Progenitor cell of endocrine pancreas (in vitro differentiated cells): ENCODE measurements at regions not wholly inside any gene's neighbourhood (a gene's known extent, or its start where the extent isn't known, plus 50 kb on each side); places are given as distances from the start of the nearest gene placed in this dataset.
"Not testable (repeated sequence)": the region's sequence is repeated elsewhere in the genome, so short reads cannot be mapped to it uniquely, and the experiment has no call there.

ENCODE experiments used
- DNase-seq: peaks from one replicate; pipeline ENCODE4 v3.0.0; 2021; ENCODE audit warnings: low spot score; ENCODE audit not compliant: unreplicated experiment
- H3K27ac Mint-ChIP-seq: 2 replicates; pipeline ENCODE4 v1.8.0; 2021; ENCODE audit warnings: mild to moderate bottlenecking, moderate library complexity, mixed read lengths
- H3K27me3 Mint-ChIP-seq: 2 replicates; pipeline ENCODE4 v1.8.0; 2021; ENCODE audit warnings: mixed read lengths
- H3K36me3 Mint-ChIP-seq: 2 replicates; pipeline ENCODE4 v1.8.0; 2022; ENCODE audit warnings: mixed read lengths; ENCODE audit not compliant: insufficient read depth
- H3K4me1 Mint-ChIP-seq: 2 replicates; pipeline ENCODE4 v1.8.0; 2021; ENCODE audit warnings: low read depth, mixed read lengths
- H3K4me3 Mint-ChIP-seq: 2 replicates; pipeline ENCODE4 v1.8.0; 2021; ENCODE audit warnings: low read depth, mild to moderate bottlenecking, moderate library complexity, mixed read lengths
- H3K9me3 Mint-ChIP-seq: 2 replicates; pipeline ENCODE4 v1.8.0; 2021; ENCODE audit warnings: low read depth, mixed read lengths
- CTCF ChIP-seq: fragments of 200-600 bp; sonication (generic); IDR thresholded peaks from one replicate; pipeline ENCODE4 v1.5.0; 2021; ENCODE audit warnings: antibody characterized with exemption, mild to moderate bottlenecking; ENCODE audit not compliant: unreplicated experiment

DNA sequence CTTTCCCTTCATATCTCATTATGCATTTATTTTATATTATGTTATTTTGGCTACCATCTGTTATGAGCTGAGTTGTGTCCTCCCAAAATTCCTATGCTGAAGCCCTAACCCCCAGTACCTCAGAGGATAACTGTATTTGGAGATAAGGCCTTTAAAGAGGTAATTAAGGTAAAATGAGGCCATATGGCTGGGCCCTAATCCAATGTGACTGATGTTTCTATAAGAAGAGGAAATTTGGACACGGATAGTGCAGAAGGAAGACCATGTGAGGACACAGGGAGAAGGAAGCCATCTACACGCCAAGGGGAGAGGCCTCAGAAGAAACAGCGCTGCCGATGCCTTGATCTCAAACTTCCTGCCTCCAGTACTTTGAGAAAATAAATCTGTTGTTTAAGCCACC, 557.7 kb upstream of the CDH5 start:
- H3K9me3 Mint-ChIP-seq = no peaks in the 10 kb centered on the region
- no peak overlapping the region for H3K27ac Mint-ChIP-seq
- no peak for DNase-seq
- H3K4me3 Mint-ChIP-seq = no peak overlapping the region
- peaks cover 4% of the 10 kb centered on the region for H3K4me1 Mint-ChIP-seq
- H3K36me3 Mint-ChIP-seq = no peaks in the 10 kb centered on the region
- peaks cover 3% of the 10 kb centered on the region for H3K27me3 Mint-ChIP-seq
- no peak for TF ChIP-seq CTCF

DNA sequence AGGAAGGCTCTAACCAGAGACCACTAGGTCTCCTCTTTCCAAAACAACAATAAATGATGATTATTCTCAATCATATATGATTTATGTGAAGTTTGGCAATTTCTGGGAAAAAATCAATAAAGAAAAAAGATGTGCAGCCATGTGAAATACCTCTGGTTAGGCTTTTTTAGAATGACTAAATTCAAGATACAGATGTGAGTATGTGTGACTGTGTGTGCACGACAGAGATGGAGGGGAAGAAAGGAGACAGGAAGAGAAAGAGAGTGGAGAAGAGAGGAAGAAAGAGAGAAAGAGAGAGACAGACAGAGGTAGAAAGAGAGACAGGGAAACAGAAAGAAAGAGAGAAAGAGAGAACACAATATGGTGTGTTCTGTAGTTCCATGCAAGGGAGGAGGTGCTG, 558.6 kb upstream of the CDH5 start:
- peaks cover 3% of the 10 kb centered on the region for H3K27me3 Mint-ChIP-seq
- no peak for TF ChIP-seq CTCF
- no peaks in the 10 kb centered on the region for H3K4me1 Mint-ChIP-seq
- no peaks in the 10 kb centered on the region for H3K36me3 Mint-ChIP-seq
- H3K27ac Mint-ChIP-seq = no peak overlapping the region
- no peaks in the 10 kb centered on the region for H3K9me3 Mint-ChIP-seq
- H3K4me3 Mint-ChIP-seq = no peak overlapping the region
- no peak for DNase-seq

DNA sequence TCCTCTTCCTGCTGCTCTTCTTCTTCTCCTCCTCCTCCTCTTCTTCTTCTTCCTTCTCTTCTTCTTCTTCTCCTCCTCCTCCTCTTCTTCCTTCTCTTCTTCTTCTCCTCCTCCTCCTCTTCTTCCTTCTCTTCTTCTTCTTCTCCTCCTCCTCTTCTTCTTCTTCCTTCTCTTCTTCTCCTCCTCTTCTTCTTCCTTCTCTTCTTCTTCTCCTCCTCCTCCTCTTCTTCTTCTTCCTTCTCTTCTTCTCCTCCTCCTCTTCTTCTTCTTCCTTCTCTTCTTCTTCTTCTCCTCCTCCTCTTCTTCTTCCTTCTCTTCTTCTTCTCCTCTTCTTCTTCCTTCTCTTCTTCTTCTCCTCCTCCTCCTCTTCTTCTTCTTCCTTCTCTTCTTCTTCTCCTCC, 560.8 kb upstream of the CDH5 start:
- H3K4me1 Mint-ChIP-seq, H3K9me3 Mint-ChIP-seq, DNase-seq, H3K36me3 Mint-ChIP-seq, H3K27ac Mint-ChIP-seq, H3K27me3 Mint-ChIP-seq, H3K4me3 Mint-ChIP-seq: not testable (repeated sequence)

- Mint-ChIP-seq H3K27ac (no peak overlapping the region), H3K36me3 (no peaks in the 10 kb centered on the region)
Observed at GRCh38 chr16:65796481-65796880, 570.0 kb upstream of the CDH5 start.

GRCh38 chr16:65794973-65795372, 571.5 kb upstream of the CDH5 start:
- Mint-ChIP-seq H3K27me3 (peaks cover 10% of the 10 kb centered on the region), H3K9me3 (no peaks in the 10 kb centered on the region), H3K4me3 (no peak overlapping the region), H3K27ac (no peak overlapping the region), H3K36me3 (no peaks in the 10 kb centered on the region), H3K4me1 (peaks cover 12% of the 10 kb centered on the region)
- DNase-seq = no peak
- TF ChIP-seq CTCF = no peak

More at GRCh38 chr16:65796481-65796880, 570.0 kb upstream of the CDH5 start:
- no peak for DNase-seq
- no peaks in the 10 kb centered on the region for H3K9me3 Mint-ChIP-seq
- TF ChIP-seq CTCF = no peak
- H3K4me3 Mint-ChIP-seq = no peak overlapping the region
- peaks cover 12% of the 10 kb centered on the region for H3K4me1 Mint-ChIP-seq
- peaks cover 10% of the 10 kb centered on the region for H3K27me3 Mint-ChIP-seq

- TF ChIP-seq CTCF = no peak
- Mint-ChIP-seq H3K27me3 (peaks cover 10% of the 10 kb centered on the region), H3K36me3 (no peaks in the 10 kb centered on the region), H3K27ac (no peak overlapping the region), H3K9me3 (no peaks in the 10 kb centered on the region), H3K4me1 (peaks cover 16% of the 10 kb centered on the region), H3K4me3 (no peak overlapping the region)
- no peak for DNase-seq
Observed at GRCh38 chr16:65793781-65794180, 572.7 kb upstream of the CDH5 start.
